HEK293T (cell line): ENCODE measurements at regions not wholly inside any gene's neighbourhood (a gene's known extent, or its start where the extent isn't known, plus 50 kb on each side); places are given as distances from the start of the nearest gene placed in this dataset.

Source experiments
- CTCF ChIA-PET: fragments of 350-600 bp; formaldehyde crosslinking; extraction: SDS; loops from one replicate; lab custom pipeline; 2021; ENCODE audit warnings: antibody characterized with exemption, inconsistent platforms; lab: Yijun Ruan, JAX
- POLR2A ChIA-PET: fragments of 350-600 bp; formaldehyde crosslinking; extraction: SDS; loops from one replicate; lab custom pipeline; 2020; ENCODE audit warnings: antibody characterized with exemption, inconsistent platforms; lab: Yijun Ruan, JAX
- DNase-seq: peaks from one replicate; pipeline ENCODE4 v3.0.0; 2012; ENCODE audit warnings: mixed read lengths; ENCODE audit errors: extremely low spot score
- ARNT ChIP-seq: fragments of 450-650 bp; IDR thresholded peaks from 2 replicates; pipeline ENCODE4 v1.6.1; 2017; ENCODE audit warnings: mild to moderate bottlenecking
- BHLHE40 ChIP-seq: fragments of 450-650 bp; IDR thresholded peaks from 2 replicates; pipeline ENCODE4 v1.6.1; 2016; ENCODE audit warnings: mild to moderate bottlenecking, moderate library complexity, borderline replicate concordance
- CTBP1 ChIP-seq: fragments of 450-650 bp; IDR thresholded peaks from 2 replicates; pipeline ENCODE4 v1.6.1; 2016; ENCODE audit warnings: borderline replicate concordance
- ELF4 ChIP-seq: fragments of 450-650 bp; IDR thresholded peaks from 2 replicates; pipeline ENCODE4 v1.6.1; 2017; ENCODE audit warnings: antibody characterized with exemption
- FOXA1 ChIP-seq: fragments of 450-650 bp; IDR thresholded peaks from 2 replicates; pipeline ENCODE4 v1.6.1; 2016; ENCODE audit warnings: mild to moderate bottlenecking
- FOXK2 ChIP-seq: fragments of 450-650 bp; IDR thresholded peaks from 2 replicates; pipeline ENCODE4 v1.6.1; 2016; ENCODE audit warnings: mild to moderate bottlenecking
- FOXM1 ChIP-seq: fragments of 450-650 bp; IDR thresholded peaks from 2 replicates; pipeline ENCODE4 v1.6.1; 2017; ENCODE audit warnings: mild to moderate bottlenecking, borderline replicate concordance
- HDGF ChIP-seq: fragments of 450-650 bp; IDR thresholded peaks from 2 replicates; pipeline ENCODE4 v1.6.1; 2017; ENCODE audit warnings: antibody characterized with exemption, borderline replicate concordance
- L3MBTL2 ChIP-seq: fragments of 450-650 bp; conservative IDR thresholded peaks from 2 replicates; pipeline ENCODE4 v1.6.1; 2016; ENCODE audit warnings: mild to moderate bottlenecking
- LEF1 ChIP-seq: fragments of 450-650 bp; IDR thresholded peaks from 2 replicates; pipeline ENCODE4 v1.6.1; 2017; ENCODE audit warnings: mild to moderate bottlenecking, borderline replicate concordance
- NFRKB ChIP-seq: fragments of 450-650 bp; IDR thresholded peaks from 2 replicates; pipeline ENCODE4 v1.6.1; 2016; ENCODE audit warnings: mild to moderate bottlenecking, moderate library complexity
- PKNOX1 ChIP-seq: fragments of 450-650 bp; IDR thresholded peaks from 2 replicates; pipeline ENCODE4 v1.6.1; 2016
- SP1 ChIP-seq: fragments of 450-650 bp; IDR thresholded peaks from 2 replicates; pipeline ENCODE4 v1.6.1; 2017
- SUZ12 ChIP-seq: fragments of 450-650 bp; IDR thresholded peaks from 2 replicates; pipeline ENCODE4 v1.6.1; 2016; ENCODE audit warnings: mild to moderate bottlenecking
- TARDBP ChIP-seq: fragments of 450-650 bp; IDR thresholded peaks from 2 replicates; pipeline ENCODE4 v1.6.1; 2016
- ZNF384 ChIP-seq: fragments of 450-650 bp; IDR thresholded peaks from 2 replicates; pipeline ENCODE4 v1.6.1; 2016

- ChIA-PET POLR2A (no interaction called here), CTCF (no interaction called here)
- TF ChIP-seq LEF1 (no peak), L3MBTL2 (no peak), SP1 (no peak), ARNT (no peak), HDGF (no peak), ELF4 (no peak), ZNF384 (no peak), SUZ12 (no peak)
- DNase-seq, result no peak
Observed at GRCh38 chr4:62204136-62204535, 1004.0 kb downstream of the ADGRL3 start.

- TF ChIP-seq TARDBP (no peak), NFRKB (no peak), L3MBTL2 (no peak), FOXK2 (no peak), ELF4 (no peak), HDGF (no peak), SP1 (no peak), PKNOX1 (no peak), FOXM1 (no peak), ZNF384 (no peak), BHLHE40 (no peak)
- ChIA-PET POLR2A (no interaction called here), CTCF (interaction anchor here (0.6 kb wide), 1 partner anchor 379 kb away, joined by 6 read pairs; no protein-coding TSS in a partner anchor)
- no peak for DNase-seq
Observed at GRCh38 chr4:62199291-62199810, 999.2 kb downstream of the ADGRL3 start.

GRCh38 chr4:62196338-62196737 lies 996.2 kb downstream of the ADGRL3 start:
- ChIA-PET CTCF (no interaction called here), POLR2A (no interaction called here)
- TF ChIP-seq LEF1 (no peak), NFRKB (no peak), HDGF (no peak), FOXA1 (no peak), BHLHE40 (no peak), L3MBTL2 (no peak), FOXK2 (no peak), FOXM1 (no peak)
- DNase-seq, result no peak

- no peak for DNase-seq
- ChIA-PET POLR2A (no interaction called here), CTCF (no interaction called here)
- TF ChIP-seq SP1 (no peak), ELF4 (no peak), FOXK2 (no peak), TARDBP (no peak), BHLHE40 (no peak), NFRKB (no peak), PKNOX1 (no peak)
Observed at GRCh38 chr4:62194342-62194741, 994.2 kb downstream of the ADGRL3 start.

- ChIA-PET POLR2A (no interaction called here), CTCF (no interaction called here)
- TF ChIP-seq TARDBP (no peak), HDGF (no peak), SUZ12 (no peak), FOXK2 (no peak), LEF1 (no peak)
- no peak for DNase-seq
Observed at GRCh38 chr4:62193761-62194160, 993.6 kb downstream of the ADGRL3 start.

GRCh38 chr4:62191451-62192240 lies 991.5 kb downstream of the ADGRL3 start:
- no peak for DNase-seq
- CTCF ChIA-PET, result no interaction called here
- TF ChIP-seq BHLHE40 (no peak), FOXA1 (no peak), ELF4 (no peak), CTBP1 (no peak), PKNOX1 (no peak), ZNF384 (no peak), LEF1 (no peak), FOXM1 (no peak), L3MBTL2 (no peak), FOXK2 (no peak), HDGF (no peak), ARNT (no peak), SUZ12 (no peak), TARDBP (no peak)
- POLR2A ChIA-PET, result no interaction called here

GRCh38 chr4:62170235-62170634 lies 970.1 kb downstream of the ADGRL3 start:
- no peak for DNase-seq
- CTCF ChIA-PET, result no interaction called here
- TF ChIP-seq FOXA1 (no peak), PKNOX1 (no peak), ARNT (no peak), FOXK2 (no peak), SUZ12 (no peak), NFRKB (no peak), BHLHE40 (no peak), L3MBTL2 (no peak), SP1 (no peak), ZNF384 (no peak), TARDBP (no peak), HDGF (no peak), ELF4 (no peak), CTBP1 (no peak), LEF1 (no peak)

More at GRCh38 chr4:62170235-62170634, 970.1 kb downstream of the ADGRL3 start:
- POLR2A ChIA-PET, result no interaction called here
